Fibroblast of the conjunctiva (primary cell): ENCODE measurements at regions not wholly inside any gene's neighbourhood (a gene's known extent, or its start where the extent isn't known, plus 50 kb on each side); places are given as distances from the start of the nearest gene placed in this dataset.

Source experiments
- DNase-seq: peaks from one replicate; pipeline ENCODE4 v3.0.0-alpha.2; 2010; ENCODE audit warnings: low read depth

GRCh38 chr7:13442226-13442625, 547.2 kb downstream of the ETV1 start:
- no peak for DNase-seq

- DNase-seq: no peak
Measured at GRCh38 chr7:13447637-13448036, 541.8 kb downstream of the ETV1 start.

DNA sequence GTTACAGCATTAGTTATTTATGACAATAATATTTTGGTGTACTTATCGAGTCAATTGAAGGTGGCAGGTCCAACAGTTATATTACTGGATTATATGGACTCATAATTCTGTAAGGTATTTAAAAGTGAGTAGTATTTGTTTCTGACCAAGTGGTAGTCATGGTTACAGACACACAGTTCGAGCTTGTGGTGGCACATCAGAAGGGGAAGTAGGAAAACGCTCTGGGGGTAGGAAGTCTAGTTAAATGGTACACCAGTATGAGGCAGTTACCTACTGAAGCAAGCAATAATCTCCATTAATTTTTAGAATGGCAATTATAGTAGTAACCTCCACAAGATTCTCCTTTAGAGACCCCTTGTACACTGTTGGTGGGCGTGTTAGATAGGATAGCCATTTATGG, 541.2 kb downstream of the ETV1 start:
- no peak for DNase-seq

GRCh38 chr7:13449460-13449859, 540.0 kb downstream of the ETV1 start:
- no peak for DNase-seq

- no peak for DNase-seq
Measured at GRCh38 chr7:13454916-13455592, 534.4 kb downstream of the ETV1 start.

DNA sequence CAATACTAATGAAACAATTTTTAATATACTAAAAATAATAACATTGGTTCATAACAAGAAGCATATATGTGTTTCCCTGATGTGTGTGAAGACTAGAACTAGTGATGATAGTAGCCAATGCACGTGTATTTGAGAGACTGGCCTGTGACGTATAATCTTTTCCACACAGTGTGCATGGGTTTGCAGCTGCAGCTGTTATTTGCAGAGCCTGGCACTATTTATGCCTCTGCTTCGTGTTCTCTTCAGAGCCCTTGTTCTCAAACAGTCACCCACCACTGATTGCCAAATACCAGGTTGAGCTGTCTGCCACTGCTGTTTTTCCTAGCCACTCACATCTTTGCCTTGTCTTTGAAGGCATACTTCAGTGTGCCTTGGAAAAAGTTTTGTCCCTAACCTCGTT, 531.7 kb downstream of the ETV1 start:
- DNase-seq: no peak

DNA sequence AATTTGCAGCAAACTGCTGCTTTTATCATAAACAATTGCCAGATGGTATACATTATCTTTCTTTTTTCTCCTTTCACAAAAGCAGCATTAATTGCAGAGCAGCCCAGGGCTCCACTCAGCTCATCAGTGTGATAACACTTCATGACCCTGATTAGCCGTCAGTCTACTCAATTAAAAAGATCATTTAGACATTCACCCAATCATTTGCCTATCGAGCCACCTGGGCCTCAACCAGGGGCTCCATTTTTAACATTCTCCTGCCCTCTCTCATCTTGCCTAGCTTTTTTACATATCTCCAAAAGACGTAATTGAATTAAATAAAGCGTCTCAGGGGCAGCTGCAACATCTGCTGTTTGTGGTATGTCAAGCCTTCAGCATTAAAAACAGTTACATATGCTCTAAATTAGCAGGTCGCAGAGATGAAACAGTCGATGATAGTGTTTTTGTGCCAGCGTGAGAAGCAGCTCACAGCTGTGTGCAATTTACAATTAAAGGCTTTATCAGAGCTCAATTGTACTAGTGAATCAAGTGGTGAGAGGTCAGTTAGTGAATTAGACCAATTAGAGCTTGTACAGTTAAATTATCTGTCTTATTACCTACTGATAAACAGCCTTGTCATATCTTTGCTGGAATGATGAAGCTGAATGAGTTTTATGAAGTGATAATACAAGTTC, 522.5 kb downstream of the ETV1 start:
- no peak for DNase-seq

- no peak for DNase-seq
Measured at GRCh38 chr7:13476881-13477444, 512.5 kb downstream of the ETV1 start.

DNA sequence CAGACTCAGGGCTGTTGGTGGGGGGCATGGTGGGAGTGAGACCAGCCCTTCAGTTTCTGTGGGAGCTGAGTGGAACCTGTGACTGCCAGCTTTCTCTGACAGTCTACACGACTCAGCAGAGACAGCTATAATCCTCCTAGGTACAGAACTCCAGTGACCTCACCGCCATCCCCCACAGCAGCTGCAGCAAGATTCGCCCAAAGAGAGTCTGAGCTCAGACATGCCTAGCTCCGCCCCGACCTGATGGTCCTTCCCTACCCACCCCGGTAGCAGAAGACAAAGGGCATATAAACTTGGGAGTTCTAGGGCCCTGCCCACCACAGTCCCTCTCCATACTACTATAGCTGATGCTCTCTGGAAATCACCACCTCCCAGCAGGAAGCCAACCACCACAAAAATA, 500.1 kb downstream of the ETV1 start:
- DNase-seq: no peak

DNA sequence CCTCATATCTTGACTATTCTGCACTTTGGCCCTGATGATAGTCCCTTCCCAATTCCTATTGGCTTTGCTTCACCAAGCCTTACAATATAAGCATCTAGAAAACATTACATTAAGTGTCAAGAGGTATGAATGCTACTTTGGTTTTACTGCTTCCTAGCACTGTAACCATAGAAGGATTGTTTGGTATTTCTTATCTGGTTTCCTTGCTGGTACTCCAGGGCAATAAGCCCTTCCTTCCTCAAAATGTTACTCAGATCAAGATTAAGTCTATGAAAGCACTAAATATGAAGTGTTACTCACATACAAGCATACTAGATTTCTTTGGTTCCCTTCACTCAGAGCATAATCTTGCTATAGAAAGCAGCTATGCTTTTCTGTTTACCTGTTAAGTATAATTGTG, 492.5 kb downstream of the ETV1 start:
- DNase-seq: no peak

GRCh38 chr7:13508586-13508985, 480.9 kb downstream of the ETV1 start:
- no peak for DNase-seq

GRCh38 chr7:13518738-13519137, 470.7 kb downstream of the ETV1 start:
- no peak for DNase-seq

DNA sequence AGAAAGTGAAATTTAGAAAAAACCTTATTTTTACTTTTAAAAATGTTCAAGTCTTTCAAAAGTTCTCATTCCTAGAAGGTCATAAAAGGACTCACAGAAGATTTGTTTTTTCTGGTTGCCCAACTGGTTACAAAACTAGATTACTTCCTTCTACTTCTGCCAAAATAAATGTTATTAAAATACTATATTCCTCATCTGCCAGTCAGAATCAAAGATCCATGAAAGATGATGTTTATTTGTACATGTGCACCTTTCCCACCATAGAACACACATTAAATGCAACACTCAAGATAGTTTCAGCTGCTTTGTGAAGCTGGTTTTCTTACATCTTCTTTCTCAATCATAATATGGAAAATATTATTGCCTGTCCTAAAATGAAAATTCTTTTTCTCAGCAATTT, 465.4 kb downstream of the ETV1 start:
- DNase-seq: no peak

- no peak for DNase-seq
Measured at GRCh38 chr7:13532028-13532753, 457.3 kb downstream of the ETV1 start.

DNA sequence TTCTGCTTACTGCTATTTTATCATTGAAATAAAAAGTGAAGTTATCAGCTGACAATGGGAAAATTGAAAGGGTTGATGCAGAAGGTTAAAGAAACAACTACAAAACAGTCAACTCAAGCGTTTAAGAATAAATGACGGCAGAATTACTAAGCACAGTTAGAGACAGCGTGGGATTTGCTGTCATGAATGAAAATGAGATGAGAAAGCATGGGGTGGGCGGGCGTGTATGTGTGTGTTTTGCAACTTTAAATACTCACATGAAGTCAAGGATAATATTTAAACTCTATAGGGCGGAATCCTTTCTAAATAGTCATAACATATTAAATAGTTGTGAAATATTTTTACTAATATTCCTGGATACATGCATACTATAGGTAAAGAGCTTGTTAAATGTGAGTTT, 450.8 kb downstream of the ETV1 start:
- DNase-seq: no peak

DNA sequence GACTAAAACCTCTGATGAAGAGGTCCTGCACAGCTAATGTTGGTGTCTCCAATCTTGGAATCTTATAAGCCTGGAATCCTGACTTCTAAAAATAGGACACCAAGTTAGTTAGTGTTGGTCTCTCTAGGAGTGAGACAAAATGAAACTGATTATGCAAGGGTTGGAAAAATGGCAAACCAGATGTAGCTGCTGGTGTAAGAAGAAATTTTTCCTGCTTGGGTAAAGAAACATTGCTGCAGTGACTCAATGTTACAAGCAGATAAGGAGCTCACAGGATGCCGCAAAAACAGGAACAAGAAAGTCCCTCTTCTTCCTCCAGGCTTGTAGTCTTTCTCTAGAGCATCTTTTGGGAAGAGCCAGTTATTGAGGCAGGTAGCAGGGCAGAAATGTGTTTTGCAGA, 449.0 kb downstream of the ETV1 start:
- DNase-seq: no peak

DNA sequence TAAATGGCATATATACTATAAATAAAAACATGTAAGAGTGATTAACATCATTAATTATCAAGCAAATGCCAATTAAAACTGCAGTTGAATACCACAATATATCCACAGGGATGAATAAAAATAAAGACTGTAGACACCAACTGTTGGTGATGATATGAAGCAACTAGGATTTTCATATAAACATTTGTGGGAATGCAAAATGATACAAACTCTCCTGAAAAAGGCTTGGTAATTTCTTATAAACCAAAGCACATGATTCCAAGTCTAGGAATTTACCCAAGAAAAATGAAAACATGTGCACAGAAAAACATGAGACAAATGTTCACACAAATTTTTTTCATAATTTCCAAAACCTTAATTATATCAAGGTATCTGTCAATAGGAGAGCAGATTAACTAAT, 448.1 kb downstream of the ETV1 start:
- DNase-seq: no peak

DNA sequence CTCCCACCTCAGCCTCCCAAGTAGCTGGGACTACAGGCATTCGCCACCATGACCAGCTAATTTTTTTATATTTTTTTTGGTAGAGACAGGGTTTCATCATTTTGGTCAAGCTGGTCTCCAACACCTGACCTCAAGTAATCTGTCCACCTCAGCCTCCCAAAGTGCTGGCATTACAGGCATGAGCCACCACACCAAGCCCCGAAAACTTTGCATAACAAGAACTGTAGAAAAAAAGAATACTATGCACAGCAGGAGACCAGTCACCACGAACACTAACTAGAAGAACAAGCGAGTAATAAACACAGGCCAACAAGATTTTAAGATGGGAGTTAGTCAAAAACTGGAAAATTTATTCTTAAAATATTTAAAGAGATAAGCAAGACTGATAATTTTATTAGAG, 447.0 kb downstream of the ETV1 start:
- no peak for DNase-seq

- DNase-seq: no peak
Measured at GRCh38 chr7:13551503-13551902, 438.0 kb downstream of the ETV1 start.

DNA sequence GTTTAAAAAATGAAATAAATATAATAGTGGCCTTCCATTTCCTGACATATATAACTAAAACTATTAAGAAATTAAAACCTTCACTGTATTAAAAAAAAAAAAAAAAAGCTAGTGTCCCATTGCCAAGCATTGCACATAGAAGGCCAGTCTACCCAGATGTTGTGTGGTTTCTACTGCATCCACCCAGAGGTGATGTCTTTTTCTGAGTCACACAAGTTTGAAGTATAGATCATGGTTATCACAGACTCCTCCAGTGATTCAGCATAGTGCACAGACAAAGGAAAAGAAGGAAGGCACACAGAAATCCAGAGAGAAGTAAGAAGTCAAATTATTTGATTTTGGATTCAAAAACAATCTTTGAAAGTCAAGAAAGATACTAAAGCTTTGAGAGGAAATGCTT, 429.0 kb downstream of the ETV1 start:
- DNase-seq: no peak

DNA sequence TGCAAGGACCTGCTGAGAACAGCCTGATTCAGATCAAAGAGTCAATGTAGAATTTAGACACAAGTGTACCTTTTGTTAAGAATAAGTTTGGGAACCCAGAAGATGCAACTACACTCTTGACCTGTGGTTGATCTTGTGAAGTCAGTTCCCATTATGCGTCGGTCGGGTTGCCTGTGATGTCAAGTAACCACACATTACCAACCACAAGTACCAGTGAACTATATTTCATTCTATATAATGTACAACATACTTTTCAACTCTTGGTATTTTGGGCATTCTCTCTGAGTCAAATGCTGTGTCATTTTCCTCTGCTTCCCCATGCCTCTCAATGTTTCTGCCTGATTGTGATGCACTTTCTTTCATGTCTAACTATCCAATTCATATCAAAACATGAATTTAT, 426.2 kb downstream of the ETV1 start:
- no peak for DNase-seq

DNA sequence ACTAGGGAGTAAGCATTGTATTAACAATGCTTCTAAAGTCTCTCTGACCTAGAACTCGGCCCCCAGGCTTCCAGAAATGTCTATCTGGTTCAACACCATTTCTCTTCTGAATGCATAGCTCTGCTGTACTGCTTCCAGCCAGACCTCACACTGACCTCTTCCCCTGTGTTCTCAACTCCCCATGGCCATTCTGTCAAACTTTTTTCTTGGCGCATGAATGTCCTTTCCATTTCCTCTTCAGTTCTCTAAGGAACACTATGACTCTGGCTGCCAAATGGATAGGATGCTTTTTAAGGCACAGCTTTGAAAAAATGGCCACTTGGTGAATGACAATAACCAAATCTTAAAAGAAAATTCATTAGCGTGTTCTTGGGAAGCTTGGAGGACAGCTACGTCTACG, 425.8 kb downstream of the ETV1 start:
- DNase-seq: no peak

DNA sequence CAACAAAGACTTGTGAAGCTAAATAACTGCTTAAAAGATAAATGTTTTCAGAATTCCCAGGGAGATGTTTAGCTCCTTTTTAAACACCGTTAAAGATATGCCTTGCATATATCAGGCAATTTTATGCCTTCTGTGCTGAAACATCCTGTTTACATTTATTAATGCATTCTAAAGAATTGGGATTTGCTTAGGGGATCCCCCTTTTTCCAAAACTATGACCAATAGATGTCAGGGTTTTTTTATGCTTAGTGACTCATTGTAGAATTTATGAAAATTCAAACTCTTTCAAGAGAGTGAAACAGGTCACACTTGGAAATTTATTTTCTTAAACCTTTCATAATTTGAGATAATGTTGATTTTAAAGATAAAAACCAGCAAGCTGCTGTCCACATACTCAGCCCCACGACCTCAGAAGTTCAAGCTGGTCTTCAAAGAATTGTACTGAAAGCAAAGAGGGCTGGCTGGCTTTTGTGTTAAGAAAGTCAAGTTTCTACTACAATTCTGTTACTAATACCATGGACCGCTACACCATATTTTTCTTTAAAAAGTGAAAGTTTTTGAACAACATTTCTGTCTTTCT, 411.8 kb downstream of the ETV1 start:
- DNase-seq: no peak
